ENCODE measurements at regions not wholly inside any gene's neighbourhood (a gene's known extent, or its start where the extent isn't known, plus 50 kb on each side); places are given as distances from the start of the nearest gene placed in this dataset.

GRCh38 chr2:139778732-139779131 lies 998.5 kb upstream of the NXPH2 start:
- Histone ChIP-seq H3K4me1 (ENCODE audit: insufficient read depth, low read length, poor library complexity, severe bottlenecking) (no peaks in the 10 kb centered on the region), H3K9me3 (ENCODE audit: insufficient read depth, low read depth, low read length) (no peaks in the 10 kb centered on the region), H3K9ac (ENCODE audit: low read depth, low read length, poor library complexity, severe bottlenecking) (no peak overlapping the region), H2AFZ (ENCODE audit: low read length) (no peak overlapping the region), H3K4me3 (ENCODE audit: low read length, poor library complexity, severe bottlenecking) (no peak overlapping the region), H3K27me3 (ENCODE audit: insufficient read depth, low read length, poor library complexity, severe bottlenecking) (no peaks in the 10 kb centered on the region), H3K36me3 (ENCODE audit: insufficient read depth, low read length) (no peaks in the 10 kb centered on the region), H3K4me2 (ENCODE audit: low read depth, low read length, poor library complexity, severe bottlenecking) (no peak overlapping the region), H3F3A (ENCODE audit: low read depth) (no peaks in the 10 kb centered on the region), H3K9me2 (replicated peaks; ENCODE audit: low read depth, low read length) (no peaks in the 10 kb centered on the region), H4K20me1 (ENCODE audit: insufficient read depth, low read length, poor library complexity, severe bottlenecking) (no peaks in the 10 kb centered on the region), H3K79me2 (ENCODE audit: insufficient read depth, low read length) (no peaks in the 10 kb centered on the region)
- no peak for TF ChIP-seq CTCF (conservative IDR thresholded peaks at IDR 0.05; ENCODE audit: low read length)
- TF ChIP-seq EZH2phosphoT487 (IDR thresholded peaks at IDR 0.05; ENCODE audit: borderline replicate concordance): no peak

GRCh38 chr2:139773720-139774277 lies 993.6 kb upstream of the NXPH2 start:
- Histone ChIP-seq H3K4me1 (ENCODE audit: insufficient read depth, low read length, poor library complexity, severe bottlenecking) (no peaks in the 10 kb centered on the region), H2AFZ (ENCODE audit: low read length) (no peak overlapping the region), H3K4me3 (ENCODE audit: low read length, poor library complexity, severe bottlenecking) (no peak overlapping the region), H3K27me3 (ENCODE audit: insufficient read depth, low read length, poor library complexity, severe bottlenecking) (no peaks in the 10 kb centered on the region), H3K36me3 (ENCODE audit: insufficient read depth, low read length) (no peaks in the 10 kb centered on the region), H3K9me2 (replicated peaks; ENCODE audit: low read depth, low read length) (no peaks in the 10 kb centered on the region), H3K4me2 (ENCODE audit: low read depth, low read length, poor library complexity, severe bottlenecking) (no peak overlapping the region), H3F3A (ENCODE audit: low read depth) (no peaks in the 10 kb centered on the region), H4K20me1 (ENCODE audit: insufficient read depth, low read length, poor library complexity, severe bottlenecking) (no peaks in the 10 kb centered on the region), H3K79me2 (ENCODE audit: insufficient read depth, low read length) (no peaks in the 10 kb centered on the region), H3K9me3 (ENCODE audit: insufficient read depth, low read depth, low read length) (no peaks in the 10 kb centered on the region), H3K9ac (ENCODE audit: low read depth, low read length, poor library complexity, severe bottlenecking) (no peak overlapping the region)
- no peak for TF ChIP-seq EZH2phosphoT487 (IDR thresholded peaks at IDR 0.05; ENCODE audit: borderline replicate concordance)
- TF ChIP-seq CTCF (conservative IDR thresholded peaks at IDR 0.05; ENCODE audit: low read length): no peak

GRCh38 chr2:139769633-139770032 lies 989.4 kb upstream of the NXPH2 start:
- Histone ChIP-seq H3F3A (ENCODE audit: low read depth) (no peaks in the 10 kb centered on the region), H4K20me1 (ENCODE audit: insufficient read depth, low read length, poor library complexity, severe bottlenecking) (no peaks in the 10 kb centered on the region), H3K79me2 (ENCODE audit: insufficient read depth, low read length) (no peaks in the 10 kb centered on the region), H3K4me3 (ENCODE audit: low read length, poor library complexity, severe bottlenecking) (no peak overlapping the region), H3K9me2 (replicated peaks; ENCODE audit: low read depth, low read length) (no peaks in the 10 kb centered on the region), H3K27me3 (ENCODE audit: insufficient read depth, low read length, poor library complexity, severe bottlenecking) (no peaks in the 10 kb centered on the region), H3K9me3 (ENCODE audit: insufficient read depth, low read depth, low read length) (no peaks in the 10 kb centered on the region), H3K9ac (ENCODE audit: low read depth, low read length, poor library complexity, severe bottlenecking) (no peak overlapping the region), H3K4me1 (ENCODE audit: insufficient read depth, low read length, poor library complexity, severe bottlenecking) (no peaks in the 10 kb centered on the region), H2AFZ (ENCODE audit: low read length) (no peak overlapping the region), H3K36me3 (ENCODE audit: insufficient read depth, low read length) (no peaks in the 10 kb centered on the region), H3K4me2 (ENCODE audit: low read depth, low read length, poor library complexity, severe bottlenecking) (no peak overlapping the region)
- TF ChIP-seq CTCF (conservative IDR thresholded peaks at IDR 0.05; ENCODE audit: low read length) (no peak), EZH2phosphoT487 (IDR thresholded peaks at IDR 0.05; ENCODE audit: borderline replicate concordance) (no peak)
